ENCODE measurements at regions not wholly inside any gene's neighbourhood (a gene's known extent, or its start where the extent isn't known, plus 50 kb on each side); places are given as distances from the start of the nearest gene placed in this dataset.

DNA sequence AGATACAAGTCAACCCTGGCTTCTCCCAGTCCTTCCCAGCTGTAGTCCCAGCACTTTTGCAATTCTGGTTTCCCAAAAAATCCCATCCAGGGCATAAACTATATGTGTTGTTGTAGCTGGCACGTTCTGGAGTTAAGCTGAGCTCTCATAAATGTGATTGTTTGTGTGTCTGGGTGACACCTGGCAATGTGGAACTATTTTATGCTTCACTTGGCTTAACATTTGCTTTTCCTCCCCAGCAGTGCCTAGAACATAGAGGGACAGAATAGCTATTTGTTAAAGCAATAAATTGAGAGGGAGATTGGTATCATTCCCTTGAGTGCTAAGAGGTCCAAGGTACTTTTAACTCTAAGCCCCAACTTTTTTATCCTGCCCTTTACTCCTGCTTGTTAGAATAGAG lies 575.9 kb upstream of the NOX3 start:
- FAIRE-seq (no peak), DNase-seq (ENCODE audit: insufficient read length, low spot score) (no peak)

DNA sequence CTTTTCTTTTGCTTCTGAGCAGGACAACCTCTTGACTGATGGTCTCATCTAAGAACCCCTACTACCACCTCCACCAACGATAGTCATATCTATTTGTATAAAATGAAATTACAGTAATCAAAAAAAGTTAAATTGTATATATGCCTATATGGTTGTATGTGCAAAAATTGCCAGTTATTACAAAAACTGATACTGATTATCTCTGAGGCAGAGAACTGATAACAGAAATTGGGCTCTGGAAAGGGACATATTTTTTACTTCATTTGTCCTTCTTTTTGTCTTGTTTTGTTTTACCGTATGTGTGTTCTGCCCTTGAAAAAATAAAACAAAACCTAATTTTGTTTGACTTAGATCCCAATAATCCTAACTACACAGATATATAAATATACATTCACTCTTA lies 574.4 kb upstream of the NOX3 start:
- no peak for FAIRE-seq
- no peak for DNase-seq (ENCODE audit: insufficient read length, low spot score)

DNA sequence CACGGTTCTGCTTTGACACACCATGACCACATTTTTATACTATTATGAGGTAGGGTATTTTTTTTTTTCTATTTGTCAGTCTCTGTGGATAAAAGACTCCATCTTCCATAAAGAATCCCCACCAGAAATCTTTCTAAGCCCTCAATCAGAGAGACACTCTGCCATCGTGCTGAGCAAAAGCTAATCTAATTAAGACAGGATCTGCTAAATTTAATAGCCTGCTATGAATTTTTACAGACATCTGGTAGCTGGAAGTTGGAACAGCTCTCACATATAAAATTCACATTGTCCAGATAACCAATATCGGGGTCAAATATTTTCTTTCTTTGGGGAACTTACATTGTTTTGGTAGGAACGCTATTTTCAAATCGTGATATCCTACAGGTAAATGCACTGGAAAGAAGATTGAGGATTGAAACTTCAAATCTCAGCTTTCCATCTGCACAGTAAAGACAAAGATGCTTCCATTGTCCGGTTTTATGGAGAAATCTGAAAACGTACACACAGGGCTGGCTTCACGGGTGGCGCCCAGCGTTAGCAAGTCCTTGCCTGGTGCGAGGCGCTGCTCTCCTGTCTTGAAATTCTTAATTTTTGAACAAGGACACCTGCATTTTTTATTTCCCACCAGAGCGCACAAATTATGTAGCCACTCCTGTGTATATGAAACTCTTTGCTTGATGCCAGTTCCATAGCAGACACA lies 573.8 kb upstream of the NOX3 start:
- DNase-seq (ENCODE audit: insufficient read length, low spot score) (no peak), FAIRE-seq (no peak)

DNA sequence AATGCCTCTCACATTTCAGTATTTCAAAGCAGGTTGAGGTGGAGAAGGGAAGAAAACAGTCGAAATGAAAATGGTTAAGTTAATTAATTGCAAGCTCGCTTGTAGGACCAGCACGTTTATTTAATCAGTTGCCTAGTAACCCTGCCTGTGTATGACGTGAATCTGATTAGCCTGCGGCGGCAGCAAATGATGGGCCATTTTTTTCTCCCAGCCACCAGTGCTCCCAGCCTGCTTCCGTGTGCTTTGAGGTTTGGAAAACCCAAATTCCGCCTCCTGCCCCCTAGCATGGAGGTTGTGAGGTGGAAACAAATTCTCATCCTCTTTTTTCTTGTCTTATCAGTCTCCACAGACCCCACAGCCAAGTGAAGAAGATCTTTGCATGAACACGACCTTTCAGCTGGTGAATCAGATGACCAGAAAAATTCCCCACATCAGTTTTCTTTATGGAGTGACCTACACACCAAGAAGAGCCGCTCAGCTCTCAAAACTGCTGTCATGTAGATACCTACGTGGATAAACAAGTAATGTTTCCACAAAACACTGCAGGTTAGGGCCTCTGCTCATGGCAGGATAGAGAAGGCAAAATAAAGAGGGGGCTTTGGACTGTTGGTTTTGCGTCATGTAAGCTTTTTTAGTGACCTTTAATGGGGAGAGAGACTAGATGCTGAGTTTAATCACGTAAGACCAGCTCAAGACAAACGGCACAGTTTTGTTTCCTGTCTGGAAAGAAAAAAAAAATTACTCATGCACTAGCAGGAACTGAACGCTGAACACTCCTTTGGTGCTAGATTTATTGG lies 572.9 kb upstream of the NOX3 start:
- FAIRE-seq (no peak), DNase-seq (ENCODE audit: insufficient read length, low spot score) (no peak)

DNA sequence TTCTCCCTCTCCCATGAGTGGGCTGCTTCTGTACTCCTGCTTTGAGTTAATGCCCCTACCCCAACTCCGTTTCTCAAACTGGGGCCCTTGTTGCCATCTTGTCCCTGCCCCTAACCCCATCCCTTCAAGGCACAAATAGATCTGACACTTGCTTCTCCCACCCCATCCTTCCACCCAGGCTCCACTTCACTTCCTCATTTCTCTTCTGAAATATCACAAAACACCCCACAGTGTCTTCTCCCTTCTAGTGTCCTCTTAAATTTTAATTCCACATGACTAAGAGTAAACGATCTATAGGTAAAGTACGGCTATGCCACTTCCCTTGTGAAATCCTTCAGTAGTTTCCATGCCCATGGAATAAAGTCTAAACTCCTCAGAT lies 571.6 kb upstream of the NOX3 start:
- DNase-seq (ENCODE audit: insufficient read length, low spot score) (no peak), FAIRE-seq (no peak)

DNA sequence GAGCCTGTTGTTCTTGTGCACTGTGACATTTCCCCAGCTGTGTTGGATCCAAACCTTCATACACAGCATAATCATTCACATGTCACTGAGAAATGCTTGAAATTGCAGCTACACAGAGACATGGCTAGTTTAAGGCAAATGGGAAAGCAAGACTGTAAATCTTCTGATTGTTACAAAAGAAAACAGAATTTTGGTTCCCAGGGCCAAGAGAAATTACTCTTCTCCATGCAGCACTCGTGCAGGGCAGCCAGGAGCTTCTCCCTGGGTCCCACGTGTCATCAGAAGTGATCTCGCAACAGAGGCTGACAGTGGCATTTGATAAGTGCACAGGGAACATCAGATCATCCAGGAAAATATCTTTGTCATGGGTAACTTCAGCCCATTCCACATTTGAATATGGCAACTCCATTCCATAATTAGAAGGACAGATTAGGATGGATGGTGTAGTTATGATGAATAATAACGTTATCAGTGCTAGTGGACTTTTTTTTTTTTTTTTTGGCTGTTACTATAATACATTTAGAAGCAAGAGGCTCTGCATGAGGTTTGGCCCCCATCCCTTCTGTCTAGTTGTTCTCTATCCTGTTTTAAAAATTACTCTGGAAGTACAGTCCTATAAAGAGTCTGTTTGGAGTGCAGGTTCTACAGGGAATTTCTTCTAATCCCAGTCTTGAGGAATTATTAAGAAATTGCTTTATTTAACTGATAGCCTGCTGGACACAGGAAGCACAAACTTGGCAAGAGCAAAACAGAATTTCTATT lies 571.0 kb upstream of the NOX3 start:
- no peak for FAIRE-seq
- no peak for DNase-seq (ENCODE audit: insufficient read length, low spot score)

DNA sequence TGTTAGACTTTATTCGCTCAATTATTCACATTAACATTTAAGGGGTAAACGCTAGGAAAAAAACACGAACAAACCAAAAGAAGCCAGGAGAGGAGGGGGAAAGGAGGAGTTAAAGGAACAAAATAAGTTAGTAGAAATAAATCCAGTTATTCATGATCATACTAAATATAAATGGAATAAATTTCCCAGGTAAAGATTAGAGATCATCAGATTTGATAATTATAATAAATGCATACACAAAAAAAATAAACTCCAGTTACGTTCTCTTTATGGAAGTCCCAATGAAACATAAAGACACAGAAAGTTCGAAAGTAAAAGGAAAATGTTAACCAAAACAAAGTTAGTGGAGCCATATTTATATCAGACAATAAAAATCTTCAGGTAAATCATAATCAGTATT lies 568.7 kb upstream of the NOX3 start:
- FAIRE-seq: no peak
- no peak for DNase-seq (ENCODE audit: insufficient read length, low spot score)

DNA sequence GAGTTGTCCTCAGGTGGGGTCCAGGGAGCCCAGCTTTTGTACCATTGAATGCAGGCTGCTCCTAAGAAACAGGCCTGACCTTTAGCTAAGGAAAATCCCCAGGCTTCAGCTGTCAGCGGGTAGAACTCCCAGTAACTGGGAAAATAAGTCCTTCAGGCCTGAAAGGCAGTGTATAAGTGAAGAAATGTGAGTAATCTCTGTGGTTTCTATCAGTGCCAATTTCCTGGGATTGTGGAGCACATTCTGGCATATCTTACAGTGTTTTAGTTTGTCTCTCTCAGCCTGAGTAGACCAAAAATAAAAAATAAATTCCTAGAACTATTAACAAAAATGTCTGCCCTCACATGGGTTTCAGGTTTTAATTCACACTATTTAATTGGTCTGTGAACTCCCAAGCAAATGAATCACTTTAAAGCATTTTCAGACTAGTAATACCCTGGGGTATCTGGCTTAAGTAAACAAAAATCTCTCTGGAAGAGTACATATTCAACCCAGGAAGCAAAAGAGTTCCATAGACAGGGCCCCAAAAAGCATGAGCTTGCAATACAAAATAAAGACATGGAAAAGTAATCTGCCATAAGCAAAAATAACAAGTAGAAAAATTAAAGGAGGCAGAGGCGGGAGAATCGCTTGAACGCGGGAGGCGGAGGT lies 566.2 kb upstream of the NOX3 start:
- FAIRE-seq (no peak), DNase-seq (ENCODE audit: insufficient read length, low spot score) (no peak)

DNA sequence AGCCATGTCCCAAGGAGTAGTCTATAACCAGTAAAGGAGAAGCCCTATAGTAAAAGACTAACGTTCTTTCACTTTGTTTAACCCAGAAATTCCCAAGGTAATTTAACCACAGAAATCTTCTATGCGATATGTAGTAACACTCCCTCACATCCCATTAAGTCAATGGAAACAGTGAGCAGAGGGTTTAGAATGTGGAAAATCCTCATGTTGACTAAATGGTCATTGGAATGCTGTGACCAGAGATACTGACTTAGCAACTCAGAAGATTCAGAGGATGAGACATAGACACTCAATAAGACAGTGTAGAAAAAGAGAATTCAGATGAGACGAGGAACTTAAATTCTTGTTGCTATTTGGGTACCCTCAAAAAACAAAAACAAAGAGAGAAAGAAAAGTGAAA lies 562.2 kb upstream of the NOX3 start:
- FAIRE-seq (no peak), DNase-seq (ENCODE audit: insufficient read length, low spot score) (no peak)

DNA sequence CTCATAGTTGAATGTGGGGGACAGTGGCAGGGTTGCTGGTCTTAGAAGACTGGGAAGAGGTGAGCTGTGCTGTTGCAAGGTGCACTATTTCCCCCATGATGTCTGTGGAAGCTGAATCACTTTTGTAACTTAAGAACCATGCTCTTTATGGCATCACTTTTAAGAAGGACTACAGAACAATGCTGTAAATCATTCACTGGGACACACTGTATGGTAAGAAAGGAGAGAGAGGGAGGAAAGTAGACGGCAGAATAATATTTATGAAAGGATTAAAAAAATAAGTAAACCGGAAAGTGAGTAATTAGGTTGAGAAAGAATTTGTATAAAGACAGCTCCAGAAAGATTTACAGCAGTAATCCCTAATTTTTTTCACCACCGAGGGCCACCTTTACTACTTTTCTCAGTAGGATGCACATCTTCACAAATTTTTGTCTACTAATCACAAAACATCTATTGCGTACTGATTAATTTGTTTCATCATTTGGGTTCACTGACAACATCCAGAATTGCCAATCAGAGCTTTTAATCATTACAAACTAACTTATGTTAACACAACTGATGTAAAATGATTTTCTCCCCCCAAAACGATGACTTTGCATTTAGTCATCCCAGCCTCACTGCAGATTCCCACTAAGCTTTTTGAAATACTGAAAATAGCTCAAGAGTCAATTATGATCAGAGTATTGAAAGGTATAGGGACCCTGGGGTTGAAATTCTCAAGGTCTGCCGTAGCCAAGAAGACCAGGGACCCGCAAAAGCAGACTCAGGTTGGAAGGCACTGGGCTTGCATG lies 560.7 kb upstream of the NOX3 start:
- FAIRE-seq: no peak
- no peak for DNase-seq (ENCODE audit: insufficient read length, low spot score)

DNA sequence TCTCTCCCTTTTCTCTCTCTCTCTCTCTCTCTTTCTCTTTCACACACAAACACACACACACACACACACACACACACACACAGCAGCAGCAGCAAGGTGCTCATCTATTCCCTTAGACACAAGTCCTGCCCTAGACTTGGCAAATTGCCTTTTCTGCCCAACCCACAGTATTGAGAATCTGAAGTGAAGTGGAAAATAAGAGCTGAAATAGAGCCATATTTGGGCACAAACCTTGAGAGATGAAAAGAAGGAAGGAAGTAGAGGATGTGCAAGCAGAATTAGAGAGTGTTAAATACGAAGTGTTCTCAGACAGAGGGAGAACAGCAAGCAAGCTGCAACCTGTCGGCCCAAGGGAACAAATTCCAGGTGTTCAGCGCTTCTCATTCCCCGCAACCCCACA lies 557.5 kb upstream of the NOX3 start:
- FAIRE-seq (no peak), DNase-seq (ENCODE audit: insufficient read length, low spot score) (no peak)

DNA sequence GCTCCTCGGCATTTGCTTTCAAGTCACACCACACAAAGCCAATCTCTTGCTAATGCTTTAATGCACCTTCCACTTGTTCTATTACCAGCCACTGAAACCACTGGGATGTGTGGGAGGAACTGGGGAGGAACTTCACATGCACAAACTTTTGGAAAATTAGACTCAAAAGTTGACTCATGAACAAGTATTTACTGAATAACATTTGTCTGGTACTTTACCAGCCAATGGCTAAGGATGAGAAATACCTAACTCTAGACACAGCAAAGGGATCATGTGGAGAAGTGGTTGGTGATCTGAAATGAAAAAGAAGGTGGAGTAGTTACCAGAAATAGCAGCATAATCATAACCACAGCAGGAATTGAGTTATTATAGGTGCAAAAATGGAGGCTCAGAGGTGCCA lies 554.0 kb upstream of the NOX3 start:
- FAIRE-seq: no peak
- DNase-seq (ENCODE audit: insufficient read length, low spot score): no peak

DNA sequence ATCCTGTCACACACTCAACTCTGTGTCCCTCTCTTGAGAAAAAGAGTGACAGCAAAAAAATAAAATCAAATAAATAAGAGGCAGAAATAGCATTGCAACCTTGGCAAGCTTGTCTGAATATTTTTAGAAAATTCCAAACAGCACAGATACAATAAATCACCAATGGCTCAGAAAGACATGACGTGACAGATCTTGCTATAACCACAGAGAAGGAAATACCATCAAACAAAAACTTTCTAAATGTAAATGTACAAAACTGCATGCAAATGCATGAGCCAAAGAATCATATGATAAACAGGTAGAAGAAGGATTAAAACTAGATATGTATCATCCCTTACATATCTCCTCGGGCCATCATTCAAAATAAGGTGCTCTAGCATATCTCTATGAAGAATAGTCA lies 549.2 kb upstream of the NOX3 start:
- DNase-seq (ENCODE audit: insufficient read length, low spot score) (no peak), FAIRE-seq (no peak)

DNA sequence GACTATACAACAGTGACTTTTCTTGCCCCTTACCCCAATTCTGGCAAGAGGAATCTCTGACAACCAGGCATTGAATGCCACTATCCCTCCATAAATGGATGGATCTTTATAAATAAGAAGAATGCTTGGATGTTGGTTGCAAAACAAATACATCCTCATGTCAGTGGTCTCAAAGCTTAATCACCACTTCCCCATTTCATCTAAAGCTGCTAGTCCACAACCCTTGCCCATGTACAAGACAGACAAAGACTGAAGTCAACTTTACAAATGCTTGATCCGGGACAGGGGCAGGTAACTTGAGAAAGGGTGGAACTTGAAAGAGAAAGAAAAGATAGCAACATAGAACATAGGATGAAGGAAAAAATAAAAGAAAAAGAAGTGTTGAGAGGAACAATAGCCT lies 540.5 kb upstream of the NOX3 start:
- FAIRE-seq: no peak
- no peak for DNase-seq (ENCODE audit: insufficient read length, low spot score)

DNA sequence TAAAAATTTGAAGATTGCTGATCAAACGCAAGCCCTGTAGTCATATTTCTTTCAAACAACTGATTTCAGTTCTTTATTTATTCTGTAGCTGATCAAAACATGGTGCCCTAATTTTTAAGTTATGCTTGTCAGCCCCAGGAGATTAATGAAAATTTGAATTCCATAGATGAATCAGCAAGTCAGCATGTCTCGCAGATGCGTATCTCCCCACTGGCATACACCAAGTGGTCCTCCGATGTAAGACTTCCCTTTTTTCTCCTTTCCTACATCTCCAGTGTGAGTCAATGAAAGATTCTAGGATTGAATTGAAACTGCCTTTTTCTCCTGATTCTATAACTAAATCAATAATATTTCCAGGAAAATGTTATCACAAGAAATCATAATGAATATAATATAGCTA lies 539.6 kb upstream of the NOX3 start:
- DNase-seq (ENCODE audit: insufficient read length, low spot score) (no peak), FAIRE-seq (no peak)

DNA sequence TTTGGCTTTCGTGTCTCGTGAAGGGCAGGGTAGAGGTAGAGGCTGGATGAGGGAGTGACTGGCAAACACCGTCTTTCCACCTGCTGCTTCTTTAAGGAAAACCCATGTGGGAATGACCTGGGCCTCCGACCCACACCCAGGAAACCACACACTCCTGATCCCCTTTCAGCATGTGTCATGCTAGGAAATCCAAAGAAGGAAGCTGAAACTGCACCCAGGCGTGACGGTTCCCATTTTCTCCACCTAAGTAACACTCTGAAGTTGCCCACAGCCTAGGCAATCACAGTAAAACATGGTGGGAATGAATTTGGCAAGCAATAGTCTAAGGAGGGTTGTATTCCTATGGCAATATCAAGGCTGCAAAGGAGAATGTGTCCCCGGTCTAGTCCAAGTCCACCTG lies 538.4 kb upstream of the NOX3 start:
- DNase-seq (ENCODE audit: insufficient read length, low spot score): no peak
- no peak for FAIRE-seq

DNA sequence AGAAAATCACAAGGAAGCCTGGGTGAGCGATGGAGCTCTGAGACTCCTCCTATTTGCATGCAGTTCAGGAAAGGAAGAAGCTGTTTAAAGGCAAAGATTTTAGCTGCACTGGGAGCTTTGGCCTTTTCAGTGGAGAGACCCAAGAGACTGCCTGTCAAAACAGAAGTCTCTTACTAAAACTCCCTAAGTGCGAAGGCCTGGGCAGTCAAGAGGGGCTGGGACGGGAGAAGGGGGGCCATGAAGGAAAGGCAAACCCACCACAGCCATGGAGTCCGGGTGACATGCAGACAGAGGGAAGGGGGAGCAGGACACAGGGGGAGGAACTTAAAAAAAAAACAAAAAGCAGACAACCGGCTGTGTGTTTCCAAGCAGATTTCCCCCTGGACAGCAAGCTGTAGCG lies 537.6 kb upstream of the NOX3 start:
- no peak for DNase-seq (ENCODE audit: insufficient read length, low spot score)
- FAIRE-seq: no peak

DNA sequence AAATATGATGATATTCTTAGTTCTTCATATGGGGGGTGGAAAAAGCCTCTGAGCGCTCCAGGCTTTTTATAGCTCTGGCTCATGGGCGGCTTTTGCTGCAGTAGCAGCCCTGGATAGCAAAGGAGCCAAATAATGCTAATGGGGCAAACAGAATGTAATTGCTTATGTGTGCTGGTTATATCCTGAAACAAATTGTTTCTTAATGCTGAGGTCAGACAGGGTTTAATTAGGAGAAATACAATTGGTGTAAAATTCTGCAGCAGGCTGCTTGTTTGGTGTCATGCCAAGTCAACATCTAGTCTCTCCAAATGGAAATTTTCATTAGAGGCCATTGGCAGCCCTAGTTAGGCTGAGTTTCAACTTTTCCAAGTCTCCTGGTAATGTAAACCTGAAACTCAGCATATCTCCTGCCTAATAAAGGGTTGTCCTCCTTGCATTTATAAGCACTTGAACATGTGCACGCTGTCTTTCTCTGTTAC lies 530.1 kb upstream of the NOX3 start:
- FAIRE-seq (no peak), DNase-seq (ENCODE audit: insufficient read length, low spot score) (no peak)

DNA sequence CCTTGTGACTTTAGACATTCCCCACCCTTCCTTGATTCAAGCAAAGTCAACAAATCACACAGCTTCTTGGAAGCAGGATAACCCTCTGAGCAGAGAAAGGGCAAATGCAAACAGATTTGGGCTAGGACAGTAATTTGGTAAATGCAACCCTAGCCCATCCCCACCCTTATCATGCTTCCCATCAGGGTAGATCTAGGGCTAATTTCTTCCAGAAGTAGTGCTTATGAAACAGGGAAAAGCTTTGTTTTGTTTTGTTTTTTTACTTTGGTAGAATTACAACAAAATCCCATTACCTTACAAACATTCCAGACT lies 525.1 kb upstream of the NOX3 start:
- FAIRE-seq: no peak
- no peak for DNase-seq (ENCODE audit: insufficient read length, low spot score)

DNA sequence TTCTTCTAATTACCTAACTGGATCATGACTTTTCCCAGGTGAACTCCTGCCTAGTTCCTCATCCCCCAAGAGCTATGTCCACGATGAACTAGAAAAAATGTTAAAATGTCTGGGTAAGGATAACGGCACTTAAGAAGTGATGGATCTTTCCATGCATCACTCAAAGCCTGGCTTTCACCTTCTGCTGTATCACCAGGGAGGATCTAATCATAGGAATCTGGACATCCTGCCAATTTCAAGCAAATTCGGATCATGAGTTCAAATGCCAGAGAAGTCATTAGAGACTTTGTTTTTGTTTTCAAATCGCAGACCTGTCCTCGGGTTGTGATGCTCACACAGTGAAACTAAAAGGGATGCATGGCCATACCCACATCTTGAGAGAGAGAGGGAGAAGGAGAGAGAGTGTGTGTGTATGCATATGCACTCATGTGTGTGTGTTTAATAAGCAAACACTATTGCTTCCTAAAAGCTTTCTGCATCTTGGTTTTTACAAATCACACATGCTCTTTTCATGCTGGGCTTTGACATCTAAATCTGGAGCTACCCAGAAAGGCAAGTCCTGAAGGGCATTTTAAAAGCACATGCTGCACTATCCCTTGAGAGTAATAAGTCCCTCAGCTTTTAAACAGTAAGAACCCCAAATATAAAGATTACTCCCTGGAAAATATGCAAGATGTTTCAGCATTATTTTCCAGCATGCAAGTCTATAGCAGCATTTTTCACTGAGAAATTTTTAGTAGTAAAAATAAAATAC lies 524.6 kb upstream of the NOX3 start:
- no peak for DNase-seq (ENCODE audit: insufficient read length, low spot score)
- no peak for FAIRE-seq
